ENCODE measurements at regions not wholly inside any gene's neighbourhood (a gene's known extent, or its start where the extent isn't known, plus 50 kb on each side); places are given as distances from the start of the nearest gene placed in this dataset.
"Not testable (repeated sequence)": the region's sequence is repeated elsewhere in the genome, so short reads cannot be mapped to it uniquely, and the experiment has no call there.

GRCh38 chr16:16754992-16755667, 376.2 kb downstream of the NPIPA7 start:
- TF ChIP-seq SUZ12 (IDR thresholded peaks at IDR 0.05; ENCODE audit: extremely low read depth, insufficient read depth, insufficient read length); YY1 (IDR thresholded peaks at IDR 0.05; ENCODE audit: insufficient read depth, insufficient read length); ZNF274 (IDR thresholded peaks at IDR 0.05; ENCODE audit: low read depth, low read length): not testable (repeated sequence)
